ENCODE measurements at regions not wholly inside any gene's neighbourhood (a gene's known extent, or its start where the extent isn't known, plus 50 kb on each side); places are given as distances from the start of the nearest gene placed in this dataset.

- DNase-seq (ENCODE audit: low read depth, low spot score): no peak
- in situ Hi-C loops (cut with HindIII; ENCODE audit: low pct_unique_long_range_greater_than_20kb, low sequenced_read_pairs): no loop called here
Measured at GRCh38 chr5:89110916-89111646, 228.1 kb upstream of the MEF2C start.

- DNase-seq (ENCODE audit: low read depth, low spot score): no peak
- in situ Hi-C loops (cut with HindIII; ENCODE audit: low pct_unique_long_range_greater_than_20kb, low sequenced_read_pairs): no loop called here
Measured at GRCh38 chr5:89106480-89106879, 223.5 kb upstream of the MEF2C start.

- DNase-seq (ENCODE audit: low read depth, low spot score): no peak
- in situ Hi-C loops (cut with HindIII; ENCODE audit: low pct_unique_long_range_greater_than_20kb, low sequenced_read_pairs): no loop called here
Measured at GRCh38 chr5:89105836-89106235, 222.9 kb upstream of the MEF2C start.

GRCh38 chr5:89105171-89105695 is 222.2 kb upstream of the MEF2C start:
- in situ Hi-C loops (cut with HindIII; ENCODE audit: low pct_unique_long_range_greater_than_20kb, low sequenced_read_pairs): no loop called here
- DNase-seq (ENCODE audit: low read depth, low spot score): no peak

GRCh38 chr5:89098199-89098756 is 215.3 kb upstream of the MEF2C start:
- DNase-seq (ENCODE audit: low read depth, low spot score): no peak
- in situ Hi-C loops (cut with HindIII; ENCODE audit: low pct_unique_long_range_greater_than_20kb, low sequenced_read_pairs): no loop called here

GRCh38 chr5:89097103-89097502 is 214.1 kb upstream of the MEF2C start:
- in situ Hi-C loops (cut with HindIII; ENCODE audit: low pct_unique_long_range_greater_than_20kb, low sequenced_read_pairs): no loop called here
- DNase-seq (ENCODE audit: low read depth, low spot score): no peak

GRCh38 chr5:89095341-89095740 is 212.4 kb upstream of the MEF2C start:
- no peak for DNase-seq (ENCODE audit: low read depth, low spot score)
- in situ Hi-C loops (cut with HindIII; ENCODE audit: low pct_unique_long_range_greater_than_20kb, low sequenced_read_pairs): no loop called here

GRCh38 chr5:89090037-89090436 is 207.1 kb upstream of the MEF2C start:
- in situ Hi-C loops (cut with HindIII; ENCODE audit: low pct_unique_long_range_greater_than_20kb, low sequenced_read_pairs): no loop called here
- DNase-seq (ENCODE audit: low read depth, low spot score): no peak

- no peak for DNase-seq (ENCODE audit: low read depth, low spot score)
- in situ Hi-C loops (cut with HindIII; ENCODE audit: low pct_unique_long_range_greater_than_20kb, low sequenced_read_pairs): no loop called here
Measured at GRCh38 chr5:89087551-89088318, 204.8 kb upstream of the MEF2C start.

- DNase-seq (ENCODE audit: low read depth, low spot score): no peak
- in situ Hi-C loops (cut with HindIII; ENCODE audit: low pct_unique_long_range_greater_than_20kb, low sequenced_read_pairs): no loop called here
Measured at GRCh38 chr5:89087128-89087527, 204.1 kb upstream of the MEF2C start.

- no peak for DNase-seq (ENCODE audit: low read depth, low spot score)
- in situ Hi-C loops (cut with HindIII; ENCODE audit: low pct_unique_long_range_greater_than_20kb, low sequenced_read_pairs): no loop called here
Measured at GRCh38 chr5:89086390-89087086, 203.6 kb upstream of the MEF2C start.

GRCh38 chr5:89083791-89084190 is 200.8 kb upstream of the MEF2C start:
- DNase-seq (ENCODE audit: low read depth, low spot score): peak; percentile 68
- in situ Hi-C loops (cut with HindIII; ENCODE audit: low pct_unique_long_range_greater_than_20kb, low sequenced_read_pairs): no loop called here

GRCh38 chr5:89081360-89081759 is 198.4 kb upstream of the MEF2C start:
- DNase-seq (ENCODE audit: low read depth, low spot score): no peak
- in situ Hi-C loops (cut with HindIII; ENCODE audit: low pct_unique_long_range_greater_than_20kb, low sequenced_read_pairs): no loop called here

GRCh38 chr5:89080467-89081116 is 197.6 kb upstream of the MEF2C start:
- in situ Hi-C loops (cut with HindIII; ENCODE audit: low pct_unique_long_range_greater_than_20kb, low sequenced_read_pairs): no loop called here
- no peak for DNase-seq (ENCODE audit: low read depth, low spot score)

GRCh38 chr5:89072842-89073672 is 190.1 kb upstream of the MEF2C start:
- in situ Hi-C loops (cut with HindIII; ENCODE audit: low pct_unique_long_range_greater_than_20kb, low sequenced_read_pairs): no loop called here
- no peak for DNase-seq (ENCODE audit: low read depth, low spot score)

- no peak for DNase-seq (ENCODE audit: low read depth, low spot score)
- in situ Hi-C loops (cut with HindIII; ENCODE audit: low pct_unique_long_range_greater_than_20kb, low sequenced_read_pairs): no loop called here
Measured at GRCh38 chr5:89071941-89072331, 189.0 kb upstream of the MEF2C start.

Data from SK-MEL-5 (cell line).